ENCODE measurements at regions not wholly inside any gene's neighbourhood (a gene's known extent, or its start where the extent isn't known, plus 50 kb on each side); places are given as distances from the start of the nearest gene placed in this dataset.
"Not testable (repeated sequence)": the region's sequence is repeated elsewhere in the genome, so short reads cannot be mapped to it uniquely, and the experiment has no call there.

- Histone ChIP-seq H3K27ac (no peak overlapping the region), H3K4me3 (no peak overlapping the region), H3K4me1 (no peaks in the 10 kb centered on the region), H3K9me3 (no peaks in the 10 kb centered on the region), H3K36me3 (no peaks in the 10 kb centered on the region), H3K27me3 (no peaks in the 10 kb centered on the region)
- TF ChIP-seq CTCF (IDR thresholded peaks at IDR 0.05), result no peak
- no peak for DNase-seq
- no peak for ATAC-seq
- intact Hi-C loops (cut with DNase I), result no loop called here
Observed at GRCh38 chr5:62090953-62091352, 215.1 kb upstream of the KIF2A start.

GRCh38 chr5:62093411-62093810 is 212.6 kb upstream of the KIF2A start:
- intact Hi-C loops (cut with DNase I), result no loop called here

DNA sequence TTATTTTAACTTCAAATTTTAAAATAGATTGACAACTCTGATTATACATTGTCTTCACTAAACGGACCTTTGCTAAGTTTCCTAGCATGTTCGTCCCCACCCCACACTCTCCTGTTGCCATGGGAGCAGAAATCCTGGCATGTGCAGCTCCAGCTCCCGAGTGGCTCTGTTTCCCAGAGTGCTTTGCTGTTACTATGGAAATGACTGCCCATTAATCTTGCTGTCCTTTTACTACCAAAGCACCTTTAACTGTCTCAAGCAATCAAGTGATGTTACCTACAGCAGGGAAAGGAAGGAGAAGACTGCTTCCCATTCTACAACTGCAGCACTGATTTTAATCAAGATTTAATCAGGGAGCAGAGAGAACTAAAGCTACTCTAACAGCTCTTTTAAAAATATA is 212.0 kb upstream of the KIF2A start:
- intact Hi-C loops (cut with DNase I), result no loop called here
- Histone ChIP-seq H3K36me3 (no peaks in the 10 kb centered on the region), H3K4me3 (no peak overlapping the region), H3K27me3 (no peaks in the 10 kb centered on the region), H3K27ac (no peak overlapping the region), H3K9me3 (no peaks in the 10 kb centered on the region), H3K4me1 (no peaks in the 10 kb centered on the region)
- peak; percentile 84 for ATAC-seq
- DNase-seq, result peak in 3 of 4 donors; percentile 9 to 59 (median 42)
- TF ChIP-seq CTCF (IDR thresholded peaks at IDR 0.05), result no peak

More at GRCh38 chr5:62093411-62093810, 212.6 kb upstream of the KIF2A start:
- no peaks in the 10 kb centered on the region for H3K27me3 ChIP-seq
- H3K27ac ChIP-seq, result no peak overlapping the region
- TF ChIP-seq CTCF (IDR thresholded peaks at IDR 0.05), result no peak
- H3K4me1 ChIP-seq, result no peaks in the 10 kb centered on the region
- H3K4me3 ChIP-seq, result no peak overlapping the region
- DNase-seq (no peak), ATAC-seq (no peak)
- H3K36me3 ChIP-seq, result no peaks in the 10 kb centered on the region
- H3K9me3 ChIP-seq, result no peaks in the 10 kb centered on the region

DNA sequence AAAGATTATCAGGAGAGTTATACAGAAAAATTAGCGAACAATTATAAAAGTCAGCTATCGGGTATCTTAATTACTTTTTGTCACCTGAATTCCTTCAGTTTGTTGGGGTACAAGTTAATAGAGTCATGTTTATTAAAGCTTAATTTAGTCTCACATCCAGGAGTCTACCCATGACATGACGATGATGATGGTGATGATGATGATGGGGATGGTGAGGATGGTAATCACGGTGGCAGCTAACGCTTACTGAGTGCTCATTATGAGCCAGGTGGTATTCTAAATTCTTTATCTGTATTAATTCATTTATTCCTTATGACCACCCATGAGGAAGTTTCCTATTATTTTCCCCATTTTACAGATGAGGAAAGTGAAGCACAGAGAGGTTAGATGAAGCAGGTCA is 208.6 kb upstream of the KIF2A start:
- H3K9me3 ChIP-seq, result no peaks in the 10 kb centered on the region
- no peaks in the 10 kb centered on the region for H3K36me3 ChIP-seq
- no peak for TF ChIP-seq CTCF (IDR thresholded peaks at IDR 0.05)
- intact Hi-C loops (cut with DNase I), result no loop called here
- ATAC-seq, result no peak
- no peak for DNase-seq
- no peaks in the 10 kb centered on the region for H3K27me3 ChIP-seq
- H3K4me1 ChIP-seq, result no peaks in the 10 kb centered on the region
- no peak overlapping the region for H3K4me3 ChIP-seq
- no peak overlapping the region for H3K27ac ChIP-seq

- peaks cover 0 to 3% of the 10 kb centered on the region in 2 donors for H3K9me3 ChIP-seq
- H3K4me1 ChIP-seq, result no peaks in the 10 kb centered on the region
- DNase-seq, result no peak
- no peaks in the 10 kb centered on the region for H3K27me3 ChIP-seq
- no peak for ATAC-seq
- intact Hi-C loops (cut with DNase I), result no loop called here
- no peak overlapping the region for H3K4me3 ChIP-seq
- no peaks in the 10 kb centered on the region for H3K36me3 ChIP-seq
- TF ChIP-seq CTCF (IDR thresholded peaks at IDR 0.05), result no peak
- no peak overlapping the region for H3K27ac ChIP-seq
Observed at GRCh38 chr5:62100201-62100600, 205.8 kb upstream of the KIF2A start.

DNA sequence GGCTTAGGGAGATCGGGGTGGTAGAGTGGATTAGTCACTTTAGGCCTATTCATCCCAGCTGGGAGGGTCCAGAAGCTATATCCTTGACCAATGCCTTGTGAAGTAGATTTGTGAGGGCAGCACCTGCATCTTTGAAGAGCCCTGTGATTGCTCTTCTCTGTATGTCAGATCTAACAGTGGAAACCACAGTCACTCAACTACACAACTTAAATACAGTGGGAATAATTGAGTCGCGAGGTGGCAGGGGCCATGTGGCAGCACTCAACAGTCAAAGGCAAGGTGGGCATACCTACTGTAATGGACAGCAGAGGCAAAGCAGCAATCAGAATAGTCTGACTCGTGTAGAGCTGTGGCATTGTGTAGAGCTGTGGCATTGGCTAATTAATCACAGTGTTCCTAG is 202.1 kb upstream of the KIF2A start:
- H3K36me3 ChIP-seq; H3K4me3 ChIP-seq; H3K27ac ChIP-seq; DNase-seq; H3K4me1 ChIP-seq; intact Hi-C loops (cut with DNase I); H3K27me3 ChIP-seq; H3K9me3 ChIP-seq; ATAC-seq: not testable (repeated sequence)
